VCaP (cell line): ENCODE measurements at regions not wholly inside any gene's neighbourhood (a gene's known extent, or its start where the extent isn't known, plus 50 kb on each side); places are given as distances from the start of the nearest gene placed in this dataset.
"Not testable (repeated sequence)": the region's sequence is repeated elsewhere in the genome, so short reads cannot be mapped to it uniquely, and the experiment has no call there.

Experiments used
- H3K27ac ChIP-seq: fragments of 450-650 bp; 2 replicates; pipeline ENCODE4 v1.5.1; 2017
- CTCF ChIP-seq: fragments of 450-650 bp; conservative IDR thresholded peaks from 2 replicates; pipeline ENCODE4 v1.5.1; 2017; ENCODE audit warnings: mild to moderate bottlenecking, moderate library complexity

DNA sequence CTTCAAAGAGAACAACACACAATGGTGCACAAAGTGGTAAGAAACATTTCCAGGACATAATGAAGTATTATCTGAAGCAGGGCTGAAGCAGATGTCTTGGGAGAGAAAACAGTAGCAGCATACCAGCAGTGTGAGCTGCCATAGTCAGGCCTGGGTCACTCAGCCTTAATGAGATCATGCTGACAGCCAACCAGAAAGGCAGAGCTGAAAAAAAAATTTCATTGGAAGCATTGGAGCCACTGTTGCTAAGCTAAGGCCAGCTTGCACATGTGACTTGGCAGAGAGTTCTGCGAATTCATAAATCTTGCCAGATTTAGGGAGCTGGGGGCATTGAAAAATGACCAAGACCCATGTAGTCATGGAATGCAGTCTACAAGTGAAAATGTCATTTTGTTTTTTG, 444.0 kb upstream of the PITX2 start:
- no peak overlapping the region for H3K27ac ChIP-seq
- no peak for TF ChIP-seq CTCF

DNA sequence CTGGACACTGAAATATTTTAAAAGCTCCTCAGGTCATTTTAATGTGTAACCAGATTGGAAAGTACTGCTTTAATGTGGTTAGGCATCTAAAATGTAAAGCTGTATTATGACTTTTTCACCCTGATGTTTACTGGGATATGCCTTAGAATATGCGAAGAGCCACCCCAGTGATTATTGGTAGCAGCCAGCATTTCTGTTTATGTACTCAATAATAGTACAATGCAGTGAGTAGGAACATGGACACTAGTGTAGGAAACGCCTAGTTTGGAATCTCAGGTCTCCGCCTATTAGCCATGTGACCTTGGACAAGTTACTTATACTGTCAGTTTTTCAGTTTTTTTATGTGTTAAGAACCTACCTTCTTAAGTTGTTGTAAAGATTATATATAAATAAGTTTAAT, 446.0 kb upstream of the PITX2 start:
- no peak overlapping the region for H3K27ac ChIP-seq
- TF ChIP-seq CTCF: no peak

- no peak for TF ChIP-seq CTCF
- no peak overlapping the region for H3K27ac ChIP-seq
These were observed 447.5 kb upstream of the PITX2 start for GRCh38 chr4:111070390-111070789.

DNA sequence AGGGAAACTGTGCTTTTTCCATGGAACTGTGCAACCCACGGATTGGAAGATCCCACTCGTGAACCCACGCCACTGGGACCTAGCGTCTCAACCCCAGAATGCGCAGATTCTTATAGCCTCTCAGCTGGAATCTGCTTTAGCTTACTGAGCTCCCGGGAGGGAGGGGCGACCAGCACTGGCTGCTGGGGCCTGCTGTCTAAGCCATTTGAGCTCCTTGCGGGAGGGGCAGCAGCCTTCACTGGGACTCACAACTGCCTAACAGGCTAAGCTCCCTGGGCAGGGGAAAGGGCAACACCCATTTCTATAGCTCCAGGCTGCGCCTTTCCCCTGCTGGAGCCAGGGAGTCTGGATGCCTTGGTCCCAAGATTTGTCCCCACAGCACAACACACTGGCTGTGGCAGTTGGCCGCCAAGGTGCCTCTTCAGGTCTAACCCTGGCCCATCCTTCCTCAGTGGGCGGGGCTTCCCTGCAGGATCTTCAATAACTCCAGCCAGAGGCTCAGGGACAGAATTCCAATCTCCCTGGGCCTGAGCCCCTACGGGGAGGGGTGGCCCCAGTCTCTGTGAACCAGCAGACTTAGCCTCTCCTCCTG, 451.7 kb upstream of the PITX2 start:
- H3K27ac ChIP-seq: no peak overlapping the region
- no peak for TF ChIP-seq CTCF

DNA sequence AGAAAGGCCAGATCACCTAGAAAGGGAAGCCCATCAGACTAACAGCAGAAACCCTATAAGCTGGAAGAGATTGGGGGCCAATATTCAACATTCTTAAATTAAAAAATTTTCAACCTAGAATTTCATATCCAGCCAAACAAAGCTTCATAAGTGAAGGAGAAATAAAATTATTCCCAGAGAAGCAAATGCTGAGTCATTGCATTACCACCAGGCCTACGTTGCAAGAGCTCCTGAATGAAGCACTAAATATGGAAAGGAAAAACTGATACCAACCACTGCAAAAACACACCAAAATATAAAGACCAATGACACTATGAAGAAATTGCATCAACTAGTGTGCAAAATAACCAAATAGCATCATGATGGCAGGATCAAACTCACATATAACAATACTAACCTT, 453.4 kb upstream of the PITX2 start:
- not testable (repeated sequence) for H3K27ac ChIP-seq

- H3K27ac ChIP-seq: no peak overlapping the region
- no peak for TF ChIP-seq CTCF
These were observed 485.3 kb upstream of the PITX2 start for GRCh38 chr4:111108153-111108552.

DNA sequence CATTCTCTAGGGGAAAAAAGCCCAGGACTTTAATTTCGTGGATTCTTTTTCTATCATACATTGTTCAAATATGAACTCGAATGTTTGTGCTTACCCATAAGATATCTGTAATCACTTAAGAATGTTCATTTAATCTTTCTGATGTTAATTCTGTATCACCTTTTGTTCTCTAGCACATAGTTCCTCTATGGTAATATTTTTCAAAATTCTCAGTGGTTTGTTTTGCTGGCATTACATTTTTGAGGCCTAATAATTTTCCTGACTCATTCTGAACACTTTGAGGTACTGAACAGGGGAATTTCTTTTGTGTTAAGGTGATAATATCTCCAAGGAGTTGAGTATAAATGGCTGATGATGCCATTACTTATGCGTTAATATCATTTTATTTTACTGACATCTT, 490.7 kb upstream of the PITX2 start:
- TF ChIP-seq CTCF: no peak
- no peak overlapping the region for H3K27ac ChIP-seq

GRCh38 chr4:111115881-111116280, 493.0 kb upstream of the PITX2 start:
- no peak for TF ChIP-seq CTCF
- H3K27ac ChIP-seq: no peak overlapping the region
